ENCODE measurements at regions not wholly inside any gene's neighbourhood (a gene's known extent, or its start where the extent isn't known, plus 50 kb on each side); places are given as distances from the start of the nearest gene placed in this dataset.

- no peak for TF ChIP-seq CTCF (IDR thresholded peaks at IDR 0.05 in 8 of 11, conservative IDR thresholded peaks at IDR 0.05 in 3 of 11)
- TF ChIP-seq POLR2A (IDR thresholded peaks at IDR 0.05), result no peak
- TF ChIP-seq POLR2AphosphoS5 (IDR thresholded peaks at IDR 0.05), result no peak
Observed at GRCh38 chr10:44176311-44176710, 208.6 kb downstream of the CXCL12 start.
